K562 (cell line): ENCODE measurements at regions not wholly inside any gene's neighbourhood (a gene's known extent, or its start where the extent isn't known, plus 50 kb on each side); places are given as distances from the start of the nearest gene placed in this dataset.

Source experiments
- ATAC-seq: fragments of 200-7000 bp; cut with Tn5 transposase; 3 replicates; pipeline ENCODE4 v1.9.1; 2020; ENCODE audit warnings: moderate library complexity
- BruUV-seq: library from RNA; stranded (reverse); fragments of 400-500 nt; replicated peaks from 2 replicates; lab custom pipeline; 2021; lab: Mats Ljungman, UMichigan
- CTCF ChIA-PET: fragments of 300-600 bp; formaldehyde crosslinking; extraction: SDS; loops from one replicate; lab custom pipeline; 2021; ENCODE audit warnings: low intra/inter-chr PET ratio; lab: Yijun Ruan, JAX
- POLR2A ChIA-PET: fragments of 300-600, 350-650 bp; sonication (Branson Sonifier 250); formaldehyde crosslinking; extraction: SDS; loops from one replicate; lab custom pipeline; 2021; ENCODE audit warnings: antibody characterized with exemption, inconsistent platforms; lab: Yijun Ruan, JAX
- DNase-seq, 4 experiments: peaks; one replicate each; pipeline versions ENCODE4 v3.0.0 to v3.0.0-alpha.2; 2011 to 2018; ENCODE audit warnings: low spot score in 3 of 4, mixed read lengths in 3 of 4; ENCODE audit errors: extremely low read depth in 1 of 4
- FAIRE-seq: peaks from 2 replicates; lab custom pipeline; 2011; peaks lifted over from hg19 to GRCh38; lab: Jason Lieb, UNC
- H2AFZ ChIP-seq: 2 replicates; pipeline ENCODE4 v1.6.0; 2011; ENCODE audit warnings: low read depth, low read length, control low read depth, inconsistent platforms
- H3K27ac ChIP-seq: fragments of 200-600 bp; 3 replicates; pipeline ENCODE4 v1.8.0; 2011; ENCODE audit warnings: low read depth, mild to moderate bottlenecking, control low read depth, inconsistent platforms, low read length, moderate library complexity, mixed read lengths; ENCODE audit errors: extremely low read depth
- H3K27me3 ChIP-seq, 2 experiments: fragments of 300-600 bp in 1 of 2; 2 replicates in 1 of 2; 3 replicates in 1 of 2; pipeline versions ENCODE4 v1.6.0 to v1.8.0; 2011; ENCODE audit warnings: inconsistent platforms in 2 of 2, low read length in 2 of 2, mild to moderate bottlenecking in 1 of 2, mixed read lengths in 1 of 2, moderate library complexity in 1 of 2; ENCODE audit not compliant: control insufficient read depth in 2 of 2, insufficient read depth in 2 of 2
- H3K36me3 ChIP-seq: fragments of 300-600 bp; 3 replicates; pipeline ENCODE4 v1.8.0; 2011; ENCODE audit warnings: mild to moderate bottlenecking, low read length, inconsistent platforms; ENCODE audit not compliant: control insufficient read depth, insufficient read depth
- H3K4me1 ChIP-seq, 2 experiments: fragments of 200-600 bp in 1 of 2; replicated peaks in 1 of 2; 2 replicates in 1 of 2; 3 replicates in 1 of 2; pipeline versions ENCODE4 v1.5.1 to v1.8.0; 2011; ENCODE audit warnings: inconsistent platforms in 2 of 2, low read length in 2 of 2, mild to moderate bottlenecking in 1 of 2, mixed read lengths in 1 of 2, moderate library complexity in 1 of 2; ENCODE audit not compliant: control insufficient read depth in 2 of 2, insufficient read depth in 2 of 2
- H3K4me2 ChIP-seq: 2 replicates; pipeline ENCODE4 v1.6.1; 2011; ENCODE audit warnings: low read length, control low read depth, inconsistent platforms, mixed read lengths; ENCODE audit not compliant: insufficient read depth
- H3K4me3 ChIP-seq: fragments of 200-600 bp; sonication (generic), shearing (Covaris generic); 2 replicates; pipeline ENCODE4 v1.5.1; 2016; ENCODE audit warnings: control low read depth, inconsistent platforms
- H3K79me2 ChIP-seq: fragments of 200-600 bp; 3 replicates; pipeline ENCODE4 v1.8.0; 2011; ENCODE audit warnings: low read length, inconsistent platforms; ENCODE audit not compliant: control insufficient read depth, insufficient read depth
- H3K9ac ChIP-seq, 2 experiments: 2 replicates each; pipeline versions ENCODE4 v1.6.0 to v1.6.1; 2011; ENCODE audit warnings: low read depth in 2 of 2, low read length in 2 of 2, control low read depth in 1 of 2, inconsistent platforms in 1 of 2, mild to moderate bottlenecking in 1 of 2, mixed read lengths in 1 of 2; ENCODE audit not compliant: insufficient read depth in 1 of 2
- H3K9me1 ChIP-seq: one replicate; pipeline ENCODE4 v1.6.0; 2011; ENCODE audit warnings: inconsistent platforms, mild to moderate bottlenecking, low read length, moderate library complexity; ENCODE audit not compliant: control insufficient read depth, insufficient read depth
- H3K9me3 ChIP-seq: replicated peaks from 2 replicates; pipeline ENCODE4 v1.5.1; 2011; ENCODE audit warnings: low read depth, low read length, inconsistent platforms; ENCODE audit not compliant: control insufficient read depth, insufficient read depth
- H4K20me1 ChIP-seq: replicated peaks from 2 replicates; pipeline ENCODE4 v1.6.1; 2011; ENCODE audit warnings: low read length, inconsistent platforms, mixed read lengths; ENCODE audit not compliant: control insufficient read depth, insufficient read depth
- BHLHE40 ChIP-seq: IDR thresholded peaks from 2 replicates; pipeline ENCODE4 v1.6.1; 2011; ENCODE audit warnings: low read length, improper control_type of control experiment
- EGR1 ChIP-seq: fragments of 450-650 bp; conservative IDR thresholded peaks from 2 replicates; pipeline ENCODE4 v1.6.1; 2017; ENCODE audit warnings: mild to moderate bottlenecking
- FIP1L1 ChIP-seq: fragments of 200-400 bp; formaldehyde crosslinking; IDR thresholded peaks from 2 replicates; pipeline ENCODE4 v1.6.1; 2018; ENCODE audit warnings: mild to moderate bottlenecking, low read depth, low read length; ENCODE audit not compliant: poor library complexity, severe bottlenecking
- ZNF140 ChIP-seq: fragments of 250-450 bp; sonication (Bioruptor Pico); IDR thresholded peaks from 2 replicates; pipeline ENCODE4 v1.8.0; 2021; ENCODE audit warnings: moderate library complexity, mild to moderate bottlenecking, inconsistent platforms
- WGBS: fragments of 100-300 bp; shearing (Covaris generic); methylation state at CpG from one replicate; pipeline ENCODE4 v1.1.6; 2016; ENCODE audit warnings: low coverage, mixed read lengths; ENCODE audit not compliant: insufficient coverage; ENCODE audit errors: missing lambda C conversion rate; 5-methylcytosine and 5-hydroxymethylcytosine counted together
- in situ Hi-C: fragments of 300-500 bp; cut with MboI; formaldehyde crosslinking; loops from 4 replicates; pipeline ENCODE4 v1.15.0; 2018; ENCODE audit warnings: inconsistent platforms, mixed read lengths
- intact Hi-C: fragments of 100-400 bp; cut with micrococcal nuclease; formaldehyde crosslinking; loops from 2 replicates; pipeline ENCODE4 v1.14.2; 2022
- TF ChIP-seq, protein P1 (sequence below): fragments of 250-450 bp; sonication (Bioruptor Pico); IDR thresholded peaks from 2 replicates; pipeline ENCODE4 v1.5.0; 2022; ENCODE audit warnings: mild to moderate bottlenecking

DNA sequence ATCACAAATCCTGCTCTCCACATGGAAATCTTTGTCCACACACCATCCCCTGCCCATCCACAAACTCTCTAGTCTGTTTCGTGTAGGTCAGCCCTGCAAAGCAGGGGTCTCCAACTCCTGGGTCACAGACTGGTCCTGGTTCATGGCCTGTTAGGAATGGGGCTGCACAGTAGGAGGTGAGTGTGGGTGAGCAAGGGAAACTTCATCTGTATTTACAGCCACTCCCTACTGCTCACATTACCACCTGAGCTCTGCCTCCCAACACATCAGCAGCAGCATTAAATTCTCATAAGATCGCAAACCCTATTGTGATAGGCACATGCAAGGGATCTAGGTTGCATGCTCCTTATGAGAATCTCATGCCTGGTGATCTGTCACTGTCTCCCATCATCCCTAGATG, 242.1 kb downstream of the FGFR2 start:
- H2AFZ ChIP-seq = no peak overlapping the region
- no peaks in the 10 kb centered on the region for H4K20me1 ChIP-seq
- ATAC-seq = no peak
- no peaks in the 10 kb centered on the region for H3K79me2 ChIP-seq
- no peak for DNase-seq
- no TSS peak for BruUV-seq
- no peaks in the 10 kb centered on the region for H3K36me3 ChIP-seq
- POLR2A ChIA-PET = no interaction called here
- in situ Hi-C loops = no loop called here
- no peaks in the 10 kb centered on the region for H3K4me1 ChIP-seq
- H3K27me3 ChIP-seq = no peaks in the 10 kb centered on the region
- TF ChIP-seq EGR1 (no peak), BHLHE40 (no peak), FIP1L1 (no peak), ZNF140 (no peak)
- TF ChIP-seq, protein P1, sequence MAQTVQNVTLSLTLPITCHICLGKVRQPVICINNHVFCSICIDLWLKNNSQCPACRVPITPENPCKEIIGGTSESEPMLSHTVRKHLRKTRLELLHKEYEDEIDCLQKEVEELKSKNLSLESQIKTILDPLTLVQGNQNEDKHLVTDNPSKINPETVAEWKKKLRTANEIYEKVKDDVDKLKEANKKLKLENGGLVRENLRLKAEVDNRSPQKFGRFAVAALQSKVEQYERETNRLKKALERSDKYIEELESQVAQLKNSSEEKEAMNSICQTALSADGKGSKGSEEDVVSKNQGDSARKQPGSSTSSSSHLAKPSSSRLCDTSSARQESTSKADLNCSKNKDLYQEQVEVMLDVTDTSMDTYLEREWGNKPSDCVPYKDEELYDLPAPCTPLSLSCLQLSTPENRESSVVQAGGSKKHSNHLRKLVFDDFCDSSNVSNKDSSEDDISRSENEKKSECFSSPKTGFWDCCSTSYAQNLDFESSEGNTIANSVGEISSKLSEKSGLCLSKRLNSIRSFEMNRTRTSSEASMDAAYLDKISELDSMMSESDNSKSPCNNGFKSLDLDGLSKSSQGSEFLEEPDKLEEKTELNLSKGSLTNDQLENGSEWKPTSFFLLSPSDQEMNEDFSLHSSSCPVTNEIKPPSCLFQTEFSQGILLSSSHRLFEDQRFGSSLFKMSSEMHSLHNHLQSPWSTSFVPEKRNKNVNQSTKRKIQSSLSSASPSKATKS = no peak
- TF ChIP-seq, all 486 proteins: peak for 0
- no peaks in the 10 kb centered on the region for H3K9me3 ChIP-seq
- H3K27ac ChIP-seq = no peak overlapping the region
- CTCF ChIA-PET = no interaction called here
- H3K9me1 ChIP-seq = no peaks in the 10 kb centered on the region
- no peak overlapping the region for H3K9ac ChIP-seq
- H3K4me3 ChIP-seq = no peak overlapping the region
- intact Hi-C loops = no loop called here
- whole genome bisulfite sequencing = 0% methylated on average over 2 of the region's 2 CpGs
- FAIRE-seq = no peak
- H3K4me2 ChIP-seq = no peak overlapping the region
